Peyer's patch (tissue), 4 donors: ENCODE measurements at regions not wholly inside any gene's neighbourhood (a gene's known extent, or its start where the extent isn't known, plus 50 kb on each side); places are given as distances from the start of the nearest gene placed in this dataset.
"Not testable (repeated sequence)": the region's sequence is repeated elsewhere in the genome, so short reads cannot be mapped to it uniquely, and the experiment has no call there.

Experiments used
- CTCF ChIP-seq, 6 experiments: fragments of 450-650 bp in 4 of 6; fragments of 200-600 bp in 2 of 6; sonication (generic) in 1 of 6; IDR thresholded peaks; one replicate each; pipeline ENCODE4 v1.5.1; 2017 to 2019; ENCODE audit warnings: antibody characterized with exemption in 6 of 6, mild to moderate bottlenecking in 3 of 6, moderate library complexity in 1 of 6
- POLR2A ChIP-seq, 2 donors: fragments of 450-650 bp; IDR thresholded peaks; one replicate each; pipeline ENCODE4 v1.5.1; 2017; ENCODE audit warnings: antibody characterized with exemption in 2 of 2, mild to moderate bottlenecking in 2 of 2, moderate library complexity in 2 of 2

- TF ChIP-seq CTCF, POLR2A (IDR thresholded peaks at IDR 0.05): not testable (repeated sequence)
These were observed 82.6 kb upstream of the RUBCNL start for GRCh38 chr13:46469699-46470098.
